HEK293 (cell line): ENCODE measurements at regions not wholly inside any gene's neighbourhood (a gene's known extent, or its start where the extent isn't known, plus 50 kb on each side); places are given as distances from the start of the nearest gene placed in this dataset.
A peak's percentile ranks its signal among the peaks of the same experiment; 100 is the strongest.

Experiments used
- CTCF ChIA-PET: fragments of 350-600 bp; formaldehyde crosslinking; extraction: SDS; loops from one replicate; lab custom pipeline; 2021; ENCODE audit warnings: antibody characterized with exemption; lab: Yijun Ruan, JAX
- POLR2A ChIA-PET: fragments of 300-600 bp; formaldehyde crosslinking; extraction: SDS; loops from one replicate; lab custom pipeline; 2020; ENCODE audit warnings: antibody characterized with exemption, inconsistent platforms; lab: Yijun Ruan, JAX
- H3K27ac ChIP-seq: fragments of 200-500 bp; sonication (Bioruptor generic); 2 replicates; pipeline ENCODE4 v1.5.1; 2014; ENCODE audit warnings: low read depth, low read length, control low read depth, inconsistent platforms; ENCODE audit errors: extremely low read depth
- H3K36me3 ChIP-seq, 2 experiments: fragments of 200-500 bp in 1 of 2; sonication (Bioruptor generic) in 1 of 2; 1 replicate in 1 of 2; 2 replicates in 1 of 2; pipeline ENCODE4 v1.5.1; 2014 to 2017; ENCODE audit warnings: inconsistent platforms in 2 of 2, low read length in 2 of 2; ENCODE audit not compliant: control insufficient read depth in 2 of 2, insufficient read depth in 1 of 2
- H3K4me1 ChIP-seq: fragments of 200-500 bp; sonication (Bioruptor generic); 2 replicates; pipeline ENCODE4 v1.5.1; 2014; ENCODE audit warnings: mild to moderate bottlenecking, low read length, inconsistent platforms; ENCODE audit not compliant: control insufficient read depth, insufficient read depth
- H3K4me3 ChIP-seq: 2 replicates; pipeline ENCODE4 v1.5.1; 2011; ENCODE audit warnings: low read depth, mild to moderate bottlenecking, control low read depth, low read length, moderate library complexity
- H3K9me3 ChIP-seq: fragments of 200-500 bp; sonication (Bioruptor generic); 2 replicates; pipeline ENCODE4 v1.5.1; 2014; ENCODE audit warnings: low read depth, low read length, inconsistent platforms; ENCODE audit not compliant: control insufficient read depth, insufficient read depth
- CTCF ChIP-seq: fragments of 450-650 bp; formaldehyde crosslinking; IDR thresholded peaks from 2 replicates; pipeline ENCODE4 v1.5.1; 2016; ENCODE audit warnings: missing biosample characterization, missing genetic modification characterization
- EGR2 ChIP-seq: fragments of 450-650 bp; formaldehyde crosslinking; IDR thresholded peaks from 2 replicates; pipeline ENCODE4 v1.5.1; 2016; ENCODE audit warnings: low read depth, missing biosample characterization, missing genetic modification characterization
- ELK4 ChIP-seq: IDR thresholded peaks from 2 replicates; pipeline ENCODE4 v1.6.1; 2011; ENCODE audit warnings: mild to moderate bottlenecking, low read depth, low read length, borderline replicate concordance
- GLI2 ChIP-seq: fragments of 450-650 bp; formaldehyde crosslinking; IDR thresholded peaks from 2 replicates; pipeline ENCODE4; 2017; ENCODE audit warnings: missing biosample characterization, missing genetic modification characterization, low read depth, borderline replicate concordance
- GLIS1 ChIP-seq: fragments of 450-650 bp; formaldehyde crosslinking; IDR thresholded peaks from 2 replicates; pipeline ENCODE4 v1.5.1; 2016; ENCODE audit warnings: missing biosample characterization, missing genetic modification characterization
- KLF10 ChIP-seq: fragments of 450-650 bp; IDR thresholded peaks from 2 replicates; pipeline ENCODE4 v1.5.1; 2018; ENCODE audit warnings: missing biosample characterization, mild to moderate bottlenecking, missing genetic modification characterization
- PRDM6 ChIP-seq: fragments of 450-650 bp; formaldehyde crosslinking; IDR thresholded peaks from 2 replicates; pipeline ENCODE4 v1.5.1; 2017; ENCODE audit warnings: missing biosample characterization, missing genetic modification characterization
- TRIM28 ChIP-seq: IDR thresholded peaks from 2 replicates; pipeline ENCODE4 v1.6.1; 2011; ENCODE audit warnings: low read length, control low read depth, borderline replicate concordance
- ZBTB48 ChIP-seq: fragments of 450-650 bp; formaldehyde crosslinking; IDR thresholded peaks from 2 replicates; pipeline ENCODE4 v1.5.1; 2016; ENCODE audit warnings: missing biosample characterization, missing genetic modification characterization
- ZFHX2 ChIP-seq: fragments of 450-650 bp; formaldehyde crosslinking; conservative IDR thresholded peaks from 2 replicates; pipeline ENCODE4 v1.5.1; 2016; ENCODE audit warnings: missing biosample characterization, missing genetic modification characterization
- ZNF174 ChIP-seq: fragments of 450-650 bp; formaldehyde crosslinking; IDR thresholded peaks from 2 replicates; pipeline ENCODE4 v1.5.0; 2017; ENCODE audit warnings: missing biosample characterization, mild to moderate bottlenecking, missing genetic modification characterization
- ZNF23 ChIP-seq: fragments of 450-650 bp; formaldehyde crosslinking; IDR thresholded peaks from 2 replicates; pipeline ENCODE4 v1.5.1; 2016; ENCODE audit warnings: missing biosample characterization, missing genetic modification characterization, borderline replicate concordance
- ZNF350 ChIP-seq: fragments of 450-650 bp; formaldehyde crosslinking; IDR thresholded peaks from 2 replicates; pipeline ENCODE4 v1.5.0; 2017; ENCODE audit warnings: missing biosample characterization, mild to moderate bottlenecking, missing genetic modification characterization
- ZNF416 ChIP-seq: fragments of 450-650 bp; formaldehyde crosslinking; IDR thresholded peaks from 2 replicates; pipeline ENCODE4 v1.5.1; 2016; ENCODE audit warnings: missing biosample characterization, missing genetic modification characterization
- ZNF596 ChIP-seq: fragments of 450-650 bp; IDR thresholded peaks from 2 replicates; pipeline ENCODE4 v1.5.0; 2018; ENCODE audit warnings: missing biosample characterization, mild to moderate bottlenecking, missing genetic modification characterization, moderate library complexity
- ZNF610 ChIP-seq: fragments of 450-650 bp; formaldehyde crosslinking; IDR thresholded peaks from 2 replicates; pipeline ENCODE4 v1.5.1; 2016; ENCODE audit warnings: missing biosample characterization, missing genetic modification characterization, borderline replicate concordance
- ZNF624 ChIP-seq: fragments of 450-650 bp; formaldehyde crosslinking; IDR thresholded peaks from 2 replicates; pipeline ENCODE4 v1.5.1; 2017; ENCODE audit warnings: missing biosample characterization, missing genetic modification characterization
- ZNF654 ChIP-seq: fragments of 450-650 bp; formaldehyde crosslinking; IDR thresholded peaks from 2 replicates; pipeline ENCODE4 v1.5.1; 2016; ENCODE audit warnings: low read depth, missing biosample characterization, missing genetic modification characterization
- ZNF692 ChIP-seq: fragments of 450-650 bp; formaldehyde crosslinking; IDR thresholded peaks from 2 replicates; pipeline ENCODE4 v1.5.1; 2016; ENCODE audit warnings: missing biosample characterization, missing genetic modification characterization
- ZNF792 ChIP-seq: fragments of 450-650 bp; formaldehyde crosslinking; IDR thresholded peaks from 2 replicates; pipeline ENCODE4 v1.5.1; 2016; ENCODE audit warnings: missing biosample characterization, missing genetic modification characterization
- ZSCAN23 ChIP-seq: fragments of 450-650 bp; formaldehyde crosslinking; IDR thresholded peaks from 2 replicates; pipeline ENCODE4 v1.5.1; 2016; ENCODE audit warnings: missing biosample characterization, missing genetic modification characterization

GRCh38 chr2:111701798-111702118 is 182.2 kb downstream of the ANAPC1 start (continued):
- no peak for TF ChIP-seq PRDM6 (tag by site-specific recombination)

GRCh38 chr2:111702119-111702803 is 181.7 kb downstream of the ANAPC1 start:
- CTCF ChIA-PET: interaction anchor here (0.6 to 2.2 kb wide), 7 partner anchors 16 to 890 kb away, joined by 3 to 8 read pairs (median 4); no protein-coding TSS in a partner anchor
- H3K27ac ChIP-seq: peak overlapping the region; percentile 19; the same call in 1 of the 2 replicates
- H3K4me1 ChIP-seq: peaks cover 15% of the 10 kb centered on the region
- no peaks in the 10 kb centered on the region for H3K36me3 ChIP-seq
- H3K4me3 ChIP-seq: no peak overlapping the region
- TF ChIP-seq PRDM6 (tag by site-specific recombination): no peak
- TF ChIP-seq TRIM28: no peak
- no peak for TF ChIP-seq ZNF692 (tag by site-specific recombination)
- no peak for TF ChIP-seq GLI2
- no peak for TF ChIP-seq ZSCAN23 (tag by site-specific recombination)
- no peak for TF ChIP-seq ZNF610 (tag by site-specific recombination)
- TF ChIP-seq ELK4: no peak
- peak; percentile 36; the same call in 1 of the 2 replicates for TF ChIP-seq ZFHX2 (tag by site-specific recombination)
- no peak for TF ChIP-seq ZNF350
- no peak for TF ChIP-seq ZNF416 (tag by site-specific recombination)
- TF ChIP-seq ZNF23 (tag by site-specific recombination): no peak
- TF ChIP-seq ZNF654 (tag by site-specific recombination): peak; percentile 64
- TF ChIP-seq ZNF596 (tag by site-specific recombination): 0 out of 2 replicates have a peak, but pooled peaks have one; percentile 17
- TF ChIP-seq GLIS1 (tag by site-specific recombination): 0 out of 2 replicates have a peak, but pooled peaks have one; percentile 8
- TF ChIP-seq ZNF624 (tag by site-specific recombination): no peak
- TF ChIP-seq EGR2 (tag by site-specific recombination): peak; percentile 7; the same call in 1 of the 2 replicates
- TF ChIP-seq ZNF174: no peak
- TF ChIP-seq ZBTB48 (tag by site-specific recombination): no peak
- no peak for TF ChIP-seq KLF10
- TF ChIP-seq CTCF (tag by site-specific recombination): peak; percentile 29; the same call in 1 of the 2 replicates
- no peak for TF ChIP-seq ZNF792 (tag by site-specific recombination)
- POLR2A ChIA-PET: no interaction called here
- H3K9me3 ChIP-seq: no peaks in the 10 kb centered on the region
